Stomach (tissue), 8 donors: ENCODE measurements at regions not wholly inside any gene's neighbourhood (a gene's known extent, or its start where the extent isn't known, plus 50 kb on each side); places are given as distances from the start of the nearest gene placed in this dataset.

ENCODE experiments used
- DNase-seq, 2 donors: peaks; one replicate each; pipeline versions ENCODE4 v3.0.0 to v3.0.0-alpha.2; 2013 to 2019
- H3K27ac ChIP-seq, 5 donors: fragments of 200-600 bp in 4 of 5; sonication (generic) in 4 of 5; one replicate each; pipeline ENCODE4 v1.5.1; 2013 to 2019; ENCODE audit warnings: mild to moderate bottlenecking in 1 of 5, moderate library complexity in 1 of 5
- H3K27me3 ChIP-seq, 3 donors: fragments of 200-600 bp; sonication (generic); one replicate each; pipeline ENCODE4 v1.5.1; 2017 to 2019; ENCODE audit warnings: mixed run types in 1 of 3
- H3K36me3 ChIP-seq, 4 donors: fragments of 200-600 bp; sonication (generic); 1 replicate in 3 of 4; 2 replicates in 1 of 4; pipeline ENCODE4 v1.5.1; 2016 to 2019
- H3K4me1 ChIP-seq, 4 donors: fragments of 200-600 bp; sonication (generic); one replicate each; pipeline ENCODE4 v1.5.1; 2016 to 2019
- H3K4me3 ChIP-seq, 4 donors: fragments of 200-600 bp; sonication (generic) in 3 of 4; one replicate each; pipeline ENCODE4 v1.5.1; 2016 to 2019; ENCODE audit warnings: mild to moderate bottlenecking in 1 of 4
- H3K9me3 ChIP-seq, 4 donors: fragments of 200-600 bp; sonication (generic); one replicate each; pipeline ENCODE4 v1.5.1; 2016 to 2019
- CTCF ChIP-seq, 7 experiments: fragments of 450-650 bp in 4 of 7; fragments of 200-600 bp in 3 of 7; sonication (generic) in 3 of 7; IDR thresholded peaks; one replicate each; pipeline ENCODE4 v1.5.1; 2016 to 2019; ENCODE audit warnings: antibody characterized with exemption in 7 of 7, control low read depth in 2 of 7, mild to moderate bottlenecking in 1 of 7
- EP300 ChIP-seq: sonication (generic); formaldehyde crosslinking; IDR thresholded peaks from one replicate; pipeline ENCODE4 v1.6.1; 2017; ENCODE audit warnings: antibody characterized with exemption
- POLR2A ChIP-seq, 4 donors: fragments of 450-650 bp; IDR thresholded peaks; one replicate each; pipeline ENCODE4 v1.6.1; 2016; ENCODE audit warnings: antibody characterized with exemption in 4 of 4, control low read depth in 2 of 4, mild to moderate bottlenecking in 1 of 4, moderate library complexity in 1 of 4
- POLR2AphosphoS5 ChIP-seq, 3 donors: sonication (generic); formaldehyde crosslinking; IDR thresholded peaks; one replicate each; pipeline ENCODE4 v1.6.1; 2016; ENCODE audit warnings: antibody characterized with exemption in 3 of 3
- WGBS, 5 donors: extraction: QIAGEN DNeasy Blood & Tissue Kit in 3 of 5; methylation state at CpG; one replicate each; pipeline versions ENCODE4 v1.1.5 to v1.1.7; 2013 to 2018; 5-methylcytosine and 5-hydroxymethylcytosine counted together
- intact Hi-C: fragments of 100-400 bp; cut with DNase I; formaldehyde crosslinking; loops from one replicate; pipeline ENCODE4 v1.15.1; 2023; ENCODE audit warnings: low total_unique reads
- donor health status: healthy with polysubstance abuse.
- donor health status: Bipolar disorder and iron deficiency.
- donor health status: healthy.

GRCh38 chr10:64011912-64012714, 490.9 kb downstream of the REEP3 start:
- no peak for TF ChIP-seq CTCF (IDR thresholded peaks at IDR 0.05)
- TF ChIP-seq POLR2AphosphoS5 (IDR thresholded peaks at IDR 0.05), result no peak
- TF ChIP-seq EP300, result no peak
- no peak for TF ChIP-seq POLR2A (IDR thresholded peaks at IDR 0.05)
- Histone ChIP-seq H3K4me1 (no peaks in the 10 kb centered on the region), H3K36me3 (no peaks in the 10 kb centered on the region), H3K4me3 (no peak overlapping the region), H3K27ac (no peak overlapping the region), H3K9me3 (peaks cover 0 to 4% (median 2%) of the 10 kb centered on the region in 4 donors), H3K27me3 (no peaks in the 10 kb centered on the region)
- WGBS, 5 donors, result 46 to 58% (median 57%) methylated on average over 7 of the region's 7 CpGs
- intact Hi-C loops, result no loop called here
- peak in 1 of 2 donors; percentile 17 for DNase-seq

GRCh38 chr10:64014281-64014680, 493.1 kb downstream of the REEP3 start:
- no peaks in the 10 kb centered on the region for H3K4me1 ChIP-seq
- 75 to 100% (median 94%) methylated on average over 1 of the region's 1 CpG for WGBS, 5 donors
- no peak overlapping the region for H3K27ac ChIP-seq
- intact Hi-C loops, result no loop called here
- TF ChIP-seq CTCF (IDR thresholded peaks at IDR 0.05), result no peak
- TF ChIP-seq EP300, result no peak
- no peak for TF ChIP-seq POLR2AphosphoS5 (IDR thresholded peaks at IDR 0.05)
- TF ChIP-seq POLR2A (IDR thresholded peaks at IDR 0.05), result no peak
- H3K4me3 ChIP-seq, result no peak overlapping the region
- DNase-seq, result no peak
- H3K36me3 ChIP-seq, result no peaks in the 10 kb centered on the region
- no peaks in the 10 kb centered on the region for H3K27me3 ChIP-seq
- H3K9me3 ChIP-seq, result no peaks in the 10 kb centered on the region

- Histone ChIP-seq H3K36me3 (no peaks in the 10 kb centered on the region), H3K27ac (no peak overlapping the region), H3K27me3 (no peaks in the 10 kb centered on the region), H3K9me3 (peaks cover 0 to 20% (median 11%) of the 10 kb centered on the region in 4 donors), H3K4me3 (no peak overlapping the region), H3K4me1 (no peaks in the 10 kb centered on the region)
- no peak for TF ChIP-seq CTCF (IDR thresholded peaks at IDR 0.05)
- 61 to 76% (median 67%) methylated on average over 4 of the region's 4 CpGs for WGBS, 5 donors
- DNase-seq, result no peak
- intact Hi-C loops, result no loop called here
These were observed 502.8 kb downstream of the REEP3 start for GRCh38 chr10:64023926-64024470.

- H3K4me3 ChIP-seq, result no peak overlapping the region
- H3K36me3 ChIP-seq, result no peaks in the 10 kb centered on the region
- H3K27ac ChIP-seq, result no peak overlapping the region
- no peak for DNase-seq
- no peaks in the 10 kb centered on the region for H3K27me3 ChIP-seq
- TF ChIP-seq EP300, result no peak
- no peak for TF ChIP-seq CTCF (IDR thresholded peaks at IDR 0.05)
- TF ChIP-seq POLR2A (IDR thresholded peaks at IDR 0.05), result no peak
- H3K9me3 ChIP-seq, result no peaks in the 10 kb centered on the region
- WGBS, 5 donors, result 76 to 92% (median 79%) methylated on average over 3 of the region's 3 CpGs
- peaks cover 0 to 10% (median 0%) of the 10 kb centered on the region in 4 donors for H3K4me1 ChIP-seq
- intact Hi-C loops, result no loop called here
These were observed 512.5 kb downstream of the REEP3 start for GRCh38 chr10:64033711-64034110.
